K562 (cell line): ENCODE measurements at regions not wholly inside any gene's neighbourhood (a gene's known extent, or its start where the extent isn't known, plus 50 kb on each side); places are given as distances from the start of the nearest gene placed in this dataset.

Experiments used
- ATAC-seq: fragments of 200-7000 bp; cut with Tn5 transposase; 3 replicates; pipeline ENCODE4 v1.9.1; 2020; ENCODE audit warnings: moderate library complexity
- BruUV-seq: library from RNA; stranded (reverse); fragments of 400-500 nt; replicated peaks from 2 replicates; lab custom pipeline; 2021; lab: Mats Ljungman, UMichigan
- CTCF ChIA-PET: fragments of 300-600 bp; formaldehyde crosslinking; extraction: SDS; loops from one replicate; lab custom pipeline; 2021; ENCODE audit warnings: low intra/inter-chr PET ratio; lab: Yijun Ruan, JAX
- POLR2A ChIA-PET: fragments of 300-600, 350-650 bp; sonication (Branson Sonifier 250); formaldehyde crosslinking; extraction: SDS; loops from one replicate; lab custom pipeline; 2021; ENCODE audit warnings: antibody characterized with exemption, inconsistent platforms; lab: Yijun Ruan, JAX
- DNase-seq, 4 experiments: peaks; one replicate each; pipeline versions ENCODE4 v3.0.0 to v3.0.0-alpha.2; 2011 to 2018; ENCODE audit warnings: low spot score in 3 of 4, mixed read lengths in 3 of 4; ENCODE audit errors: extremely low read depth in 1 of 4
- FAIRE-seq: peaks from 2 replicates; lab custom pipeline; 2011; peaks lifted over from hg19 to GRCh38; lab: Jason Lieb, UNC
- H2AFZ ChIP-seq: 2 replicates; pipeline ENCODE4 v1.6.0; 2011; ENCODE audit warnings: low read depth, low read length, control low read depth, inconsistent platforms
- H3K27ac ChIP-seq: fragments of 200-600 bp; 3 replicates; pipeline ENCODE4 v1.8.0; 2011; ENCODE audit warnings: low read depth, mild to moderate bottlenecking, control low read depth, inconsistent platforms, low read length, moderate library complexity, mixed read lengths; ENCODE audit errors: extremely low read depth
- H3K27me3 ChIP-seq, 2 experiments: fragments of 300-600 bp in 1 of 2; 2 replicates in 1 of 2; 3 replicates in 1 of 2; pipeline versions ENCODE4 v1.6.0 to v1.8.0; 2011; ENCODE audit warnings: inconsistent platforms in 2 of 2, low read length in 2 of 2, mild to moderate bottlenecking in 1 of 2, mixed read lengths in 1 of 2, moderate library complexity in 1 of 2; ENCODE audit not compliant: control insufficient read depth in 2 of 2, insufficient read depth in 2 of 2
- H3K36me3 ChIP-seq: fragments of 300-600 bp; 3 replicates; pipeline ENCODE4 v1.8.0; 2011; ENCODE audit warnings: mild to moderate bottlenecking, low read length, inconsistent platforms; ENCODE audit not compliant: control insufficient read depth, insufficient read depth
- H3K4me1 ChIP-seq, 2 experiments: fragments of 200-600 bp in 1 of 2; replicated peaks in 1 of 2; 2 replicates in 1 of 2; 3 replicates in 1 of 2; pipeline versions ENCODE4 v1.5.1 to v1.8.0; 2011; ENCODE audit warnings: inconsistent platforms in 2 of 2, low read length in 2 of 2, mild to moderate bottlenecking in 1 of 2, mixed read lengths in 1 of 2, moderate library complexity in 1 of 2; ENCODE audit not compliant: control insufficient read depth in 2 of 2, insufficient read depth in 2 of 2
- H3K4me2 ChIP-seq: 2 replicates; pipeline ENCODE4 v1.6.1; 2011; ENCODE audit warnings: low read length, control low read depth, inconsistent platforms, mixed read lengths; ENCODE audit not compliant: insufficient read depth
- H3K4me3 ChIP-seq: fragments of 200-600 bp; sonication (generic), shearing (Covaris generic); 2 replicates; pipeline ENCODE4 v1.5.1; 2016; ENCODE audit warnings: control low read depth, inconsistent platforms
- H3K79me2 ChIP-seq: fragments of 200-600 bp; 3 replicates; pipeline ENCODE4 v1.8.0; 2011; ENCODE audit warnings: low read length, inconsistent platforms; ENCODE audit not compliant: control insufficient read depth, insufficient read depth
- H3K9ac ChIP-seq, 2 experiments: 2 replicates each; pipeline versions ENCODE4 v1.6.0 to v1.6.1; 2011; ENCODE audit warnings: low read depth in 2 of 2, low read length in 2 of 2, control low read depth in 1 of 2, inconsistent platforms in 1 of 2, mild to moderate bottlenecking in 1 of 2, mixed read lengths in 1 of 2; ENCODE audit not compliant: insufficient read depth in 1 of 2
- H3K9me1 ChIP-seq: one replicate; pipeline ENCODE4 v1.6.0; 2011; ENCODE audit warnings: inconsistent platforms, mild to moderate bottlenecking, low read length, moderate library complexity; ENCODE audit not compliant: control insufficient read depth, insufficient read depth
- H3K9me3 ChIP-seq: replicated peaks from 2 replicates; pipeline ENCODE4 v1.5.1; 2011; ENCODE audit warnings: low read depth, low read length, inconsistent platforms; ENCODE audit not compliant: control insufficient read depth, insufficient read depth
- H4K20me1 ChIP-seq: replicated peaks from 2 replicates; pipeline ENCODE4 v1.6.1; 2011; ENCODE audit warnings: low read length, inconsistent platforms, mixed read lengths; ENCODE audit not compliant: control insufficient read depth, insufficient read depth
- CTBP1 ChIP-seq: fragments of 450-650 bp; IDR thresholded peaks from 2 replicates; pipeline ENCODE4 v1.6.1; 2016; ENCODE audit warnings: borderline replicate concordance
- PCBP2 ChIP-seq: fragments of 200-400 bp; formaldehyde crosslinking; IDR thresholded peaks from 2 replicates; pipeline ENCODE4 v1.6.1; 2018; ENCODE audit warnings: low read length, low read depth, mild to moderate bottlenecking, moderate library complexity; ENCODE audit not compliant: poor library complexity, severe bottlenecking
- POLR2H ChIP-seq: IDR thresholded peaks from 2 replicates; pipeline ENCODE4 v1.6.1; 2016; ENCODE audit warnings: missing genetic modification characterization, low read depth, mild to moderate bottlenecking, control low read depth, missing compliant biosample characterization, moderate library complexity
- TOE1 ChIP-seq, 2 experiments: fragments of 450-650 bp in 1 of 2; sonication (generic) in 1 of 2; formaldehyde crosslinking in 1 of 2; IDR thresholded peaks; 2 replicates each; pipeline versions ENCODE4 v1.7.1 to v1.8.0; 2016 to 2022; ENCODE audit warnings: borderline replicate concordance in 2 of 2, mild to moderate bottlenecking in 2 of 2, antibody characterized with exemption in 1 of 2, inconsistent platforms in 1 of 2, low read depth in 1 of 2, missing genetic modification reagents in 1 of 2, moderate library complexity in 1 of 2
- ZNF184 ChIP-seq: sonication (generic); formaldehyde crosslinking; IDR thresholded peaks from 2 replicates; pipeline ENCODE4 v1.5.0; 2020; ENCODE audit warnings: missing genetic modification reagents
- ZNF3 ChIP-seq: fragments of 250-450 bp; sonication (Bioruptor Pico); IDR thresholded peaks from 2 replicates; pipeline ENCODE4 v1.5.0; 2021; ENCODE audit warnings: mild to moderate bottlenecking, moderate library complexity
- ZNF41 ChIP-seq: fragments of 250-450 bp; sonication (Bioruptor Pico); conservative IDR thresholded peaks from 2 replicates; pipeline ENCODE4 v1.4.0; 2020; ENCODE audit warnings: mild to moderate bottlenecking
- WGBS: fragments of 100-300 bp; shearing (Covaris generic); methylation state at CpG from one replicate; pipeline ENCODE4 v1.1.6; 2016; ENCODE audit warnings: low coverage, mixed read lengths; ENCODE audit not compliant: insufficient coverage; ENCODE audit errors: missing lambda C conversion rate; 5-methylcytosine and 5-hydroxymethylcytosine counted together
- in situ Hi-C: fragments of 300-500 bp; cut with MboI; formaldehyde crosslinking; loops from 4 replicates; pipeline ENCODE4 v1.15.0; 2018; ENCODE audit warnings: inconsistent platforms, mixed read lengths
- intact Hi-C: fragments of 100-400 bp; cut with micrococcal nuclease; formaldehyde crosslinking; loops from 2 replicates; pipeline ENCODE4 v1.14.2; 2022
- TF ChIP-seq, protein P1 (sequence below): sonication (generic); formaldehyde crosslinking; IDR thresholded peaks from 2 replicates; pipeline ENCODE4 v1.8.1; 2022; ENCODE audit warnings: missing genetic modification reagents
- TF ChIP-seq, protein P2 (sequence below), 2 experiments: IDR thresholded peaks; 2 replicates each; pipeline ENCODE4 v1.6.1; 2011; ENCODE audit warnings: borderline replicate concordance in 1 of 2, control low read depth in 1 of 2, low read depth in 1 of 2, low read length in 1 of 2, mild to moderate bottlenecking in 1 of 2, mixed read lengths in 1 of 2, moderate library complexity in 1 of 2; ENCODE audit not compliant: insufficient read depth in 1 of 2, insufficient read length in 1 of 2, poor library complexity in 1 of 2, severe bottlenecking in 1 of 2; ENCODE audit errors: extremely low read depth in 1 of 2
- TF ChIP-seq, protein P3 (sequence below): fragments of 450-650 bp; IDR thresholded peaks from 2 replicates; pipeline ENCODE4 v1.6.1; 2018; ENCODE audit warnings: mild to moderate bottlenecking, low read depth; ENCODE audit not compliant: partially characterized antibody

DNA sequence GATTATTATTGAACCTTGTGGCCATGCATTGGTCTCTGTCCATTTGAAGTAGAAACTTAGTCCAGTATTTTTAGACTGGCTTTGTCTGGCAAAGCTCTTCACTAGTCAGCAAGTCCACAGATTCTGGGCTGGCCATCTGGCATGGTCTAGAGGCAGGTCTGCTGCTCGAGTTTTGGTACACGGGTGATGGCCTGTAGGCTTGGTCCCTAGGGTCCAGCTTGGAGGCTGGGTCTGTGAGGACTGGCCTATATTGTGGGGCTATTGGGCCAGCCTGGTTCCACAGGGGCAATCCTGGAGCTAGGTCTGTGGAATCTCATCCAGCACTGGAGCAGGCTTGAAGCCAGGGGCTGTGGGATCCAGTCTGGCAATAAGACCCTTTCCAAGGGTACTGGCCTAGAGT is 607.6 kb upstream of the KLHL4 start:
- no peak for TF ChIP-seq ZNF3 (CRISPR knock-in tag)
- TF ChIP-seq ZNF41 (CRISPR knock-in tag) = no peak
- no peaks in the 10 kb centered on the region for H3K4me1 ChIP-seq
- intact Hi-C loops (no loop called here), in situ Hi-C loops (no loop called here)
- no peaks in the 10 kb centered on the region for H4K20me1 ChIP-seq
- no peak for FAIRE-seq
- ChIA-PET CTCF (no interaction called here), POLR2A (no interaction called here)
- no peak overlapping the region for H2AFZ ChIP-seq
- no peak for ATAC-seq
- no peaks in the 10 kb centered on the region for H3K9me3 ChIP-seq
- H3K4me2 ChIP-seq = no peak overlapping the region
- DNase-seq = no peak
- no peak overlapping the region for H3K4me3 ChIP-seq
- H3K27me3 ChIP-seq = no peaks in the 10 kb centered on the region
- H3K79me2 ChIP-seq = no peaks in the 10 kb centered on the region
- no peaks in the 10 kb centered on the region for H3K9me1 ChIP-seq
- 0% methylated on average over 2 of the region's 2 CpGs for WGBS
- no peak overlapping the region for H3K9ac ChIP-seq
- no peaks in the 10 kb centered on the region for H3K36me3 ChIP-seq
- no peak overlapping the region for H3K27ac ChIP-seq
- no TSS peak for BruUV-seq

DNA sequence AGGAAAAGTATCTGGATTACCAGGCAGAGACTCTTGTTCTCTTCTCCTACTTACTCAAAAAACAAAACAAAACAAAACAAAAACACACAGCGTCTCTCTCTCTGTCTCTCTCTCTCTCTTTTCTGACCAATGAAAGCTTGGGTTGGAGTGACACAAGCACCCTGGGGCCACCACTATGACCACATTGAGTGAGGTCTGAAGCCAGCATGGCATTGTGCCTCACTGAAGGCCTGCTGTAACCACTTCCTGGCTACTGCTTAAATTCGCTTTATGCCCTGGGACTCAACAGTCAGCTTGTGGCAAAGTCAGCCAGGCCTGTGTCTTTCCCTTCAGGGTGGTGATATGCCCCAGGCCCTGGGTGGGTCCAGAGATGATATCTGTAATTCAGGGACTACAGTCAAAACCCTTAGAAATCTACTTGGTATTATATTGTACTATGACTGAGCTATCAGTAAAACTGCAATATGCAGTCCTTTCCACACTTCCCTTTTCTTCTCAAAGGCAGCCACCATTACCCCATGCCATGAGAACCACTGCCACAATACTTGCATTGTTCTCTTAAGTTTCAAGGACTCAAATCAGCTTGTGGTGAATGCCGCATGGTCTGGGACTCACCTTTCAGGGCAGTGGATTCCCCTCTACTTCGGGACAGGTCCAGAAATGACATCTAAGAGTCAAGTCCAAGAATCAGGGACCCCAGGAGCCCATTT is 606.8 kb upstream of the KLHL4 start:
- Histone ChIP-seq H3K9me3 (no peaks in the 10 kb centered on the region), H3K9me1 (no peaks in the 10 kb centered on the region), H2AFZ (no peak overlapping the region), H3K4me3 (no peak overlapping the region), H3K4me2 (no peak overlapping the region), H3K36me3 (no peaks in the 10 kb centered on the region), H3K27me3 (no peaks in the 10 kb centered on the region), H3K27ac (no peak overlapping the region), H3K9ac (no peak overlapping the region), H4K20me1 (no peaks in the 10 kb centered on the region), H3K79me2 (no peaks in the 10 kb centered on the region), H3K4me1 (no peaks in the 10 kb centered on the region)
- DNase-seq (no peak), FAIRE-seq (no peak), ATAC-seq (no peak)
- in situ Hi-C loops = no loop called here
- intact Hi-C loops = no loop called here
- BruUV-seq = no TSS peak
- CTCF ChIA-PET = no interaction called here
- POLR2A ChIA-PET = no interaction called here
- 0% methylated on average over 3 of the region's 4 CpGs for WGBS
- TF ChIP-seq, protein P1, sequence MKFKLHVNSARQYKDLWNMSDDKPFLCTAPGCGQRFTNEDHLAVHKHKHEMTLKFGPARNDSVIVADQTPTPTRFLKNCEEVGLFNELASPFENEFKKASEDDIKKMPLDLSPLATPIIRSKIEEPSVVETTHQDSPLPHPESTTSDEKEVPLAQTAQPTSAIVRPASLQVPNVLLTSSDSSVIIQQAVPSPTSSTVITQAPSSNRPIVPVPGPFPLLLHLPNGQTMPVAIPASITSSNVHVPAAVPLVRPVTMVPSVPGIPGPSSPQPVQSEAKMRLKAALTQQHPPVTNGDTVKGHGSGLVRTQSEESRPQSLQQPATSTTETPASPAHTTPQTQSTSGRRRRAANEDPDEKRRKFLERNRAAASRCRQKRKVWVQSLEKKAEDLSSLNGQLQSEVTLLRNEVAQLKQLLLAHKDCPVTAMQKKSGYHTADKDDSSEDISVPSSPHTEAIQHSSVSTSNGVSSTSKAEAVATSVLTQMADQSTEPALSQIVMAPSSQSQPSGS (CRISPR knock-in tag) = no peak
- TF ChIP-seq POLR2H (tag) (no peak), ZNF184 (CRISPR knock-in tag) (no peak), TOE1 (IDR thresholded peaks at IDR 0.05; ENCODE audit: borderline replicate concordance) (no peak), TOE1 (CRISPR knock-in tag; IDR thresholded peaks at IDR 0.05; ENCODE audit: borderline replicate concordance, low read depth) (no peak), CTBP1 (no peak), PCBP2 (no peak)
- TF ChIP-seq, protein P2, sequence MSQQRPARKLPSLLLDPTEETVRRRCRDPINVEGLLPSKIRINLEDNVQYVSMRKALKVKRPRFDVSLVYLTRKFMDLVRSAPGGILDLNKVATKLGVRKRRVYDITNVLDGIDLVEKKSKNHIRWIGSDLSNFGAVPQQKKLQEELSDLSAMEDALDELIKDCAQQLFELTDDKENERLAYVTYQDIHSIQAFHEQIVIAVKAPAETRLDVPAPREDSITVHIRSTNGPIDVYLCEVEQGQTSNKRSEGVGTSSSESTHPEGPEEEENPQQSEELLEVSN (IDR thresholded peaks at IDR 0.05; ENCODE audit: borderline replicate concordance in 1 of 2, extremely low read depth in 1 of 2, insufficient read depth in 1 of 2, insufficient read length in 1 of 2, low read depth in 1 of 2, low read length in 1 of 2, poor library complexity in 1 of 2, severe bottlenecking in 1 of 2) = no peak
- TF ChIP-seq, protein P3, sequence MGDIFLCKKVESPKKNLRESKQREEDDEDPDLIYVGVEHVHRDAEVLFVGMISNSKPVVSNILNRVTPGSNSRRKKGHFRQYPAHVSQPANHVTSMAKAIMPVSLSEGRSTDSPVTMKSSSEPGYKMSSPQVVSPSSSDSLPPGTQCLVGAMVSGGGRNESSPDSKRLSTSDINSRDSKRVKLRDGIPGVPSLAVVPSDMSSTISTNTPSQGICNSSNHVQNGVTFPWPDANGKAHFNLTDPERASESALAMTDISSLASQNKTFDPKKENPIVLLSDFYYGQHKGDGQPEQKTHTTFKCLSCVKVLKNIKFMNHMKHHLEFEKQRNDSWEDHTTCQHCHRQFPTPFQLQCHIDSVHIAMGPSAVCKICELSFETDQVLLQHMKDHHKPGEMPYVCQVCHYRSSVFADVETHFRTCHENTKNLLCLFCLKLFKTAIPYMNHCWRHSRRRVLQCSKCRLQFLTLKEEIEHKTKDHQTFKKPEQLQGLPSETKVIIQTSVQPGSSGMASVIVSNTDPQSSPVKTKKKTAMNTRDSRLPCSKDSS = no peak
